HepG2 (cell line): ENCODE measurements at regions not wholly inside any gene's neighbourhood (a gene's known extent, or its start where the extent isn't known, plus 50 kb on each side); places are given as distances from the start of the nearest gene placed in this dataset.

Experiments used
- CEBPB ChIP-seq: IDR thresholded peaks from 2 replicates; pipeline ENCODE4 v1.6.1; 2011; ENCODE audit warnings: low read depth, low read length, improper control_type of control experiment, borderline replicate concordance
- KDM2A ChIP-seq: sonication (generic); formaldehyde crosslinking; IDR thresholded peaks from 2 replicates; pipeline ENCODE4 v1.4.0; 2020; ENCODE audit warnings: low read depth, missing genetic modification reagents, borderline replicate concordance
- POLR2A ChIP-seq, 2 experiments: IDR thresholded peaks; 2 replicates each; pipeline ENCODE4 v1.6.1; 2011; ENCODE audit warnings: low read depth in 2 of 2, low read length in 2 of 2, mild to moderate bottlenecking in 1 of 2, moderate library complexity in 1 of 2; ENCODE audit not compliant: insufficient read depth in 1 of 2
- RBAK ChIP-seq: sonication (generic); formaldehyde crosslinking; IDR thresholded peaks from 2 replicates; pipeline ENCODE4 v1.5.1; 2020; ENCODE audit warnings: mild to moderate bottlenecking, missing genetic modification reagents
- SIN3A ChIP-seq: IDR thresholded peaks from 2 replicates; pipeline ENCODE4 v1.6.1; 2011; ENCODE audit warnings: low read depth, mild to moderate bottlenecking, control low read depth, low read length, borderline replicate concordance
- TRIM24 ChIP-seq: sonication (generic); formaldehyde crosslinking; IDR thresholded peaks from 2 replicates; pipeline ENCODE4 v1.8.0; 2022; ENCODE audit warnings: mild to moderate bottlenecking, missing genetic modification reagents
- ZIK1 ChIP-seq: sonication (generic); formaldehyde crosslinking; IDR thresholded peaks from 2 replicates; pipeline ENCODE4 v1.5.0; 2020; ENCODE audit warnings: mild to moderate bottlenecking, low read depth, missing genetic modification reagents, borderline replicate concordance
- ZNF207 ChIP-seq: fragments of 450-650 bp; IDR thresholded peaks from 2 replicates; pipeline ENCODE4 v1.6.1; 2016; ENCODE audit warnings: antibody characterized with exemption, borderline replicate concordance

GRCh38 chr11:23923357-23923756, 573.5 kb upstream of the LUZP2 start:
- TF ChIP-seq RBAK (CRISPR knock-in tag) (no peak), SIN3A (no peak), TRIM24 (CRISPR knock-in tag) (no peak), CEBPB (no peak), POLR2A (IDR thresholded peaks at IDR 0.05; ENCODE audit: insufficient read depth in 1 of 2, low read depth in 2 of 2, low read length in 2 of 2) (no peak), KDM2A (CRISPR knock-in tag) (no peak), ZIK1 (CRISPR knock-in tag) (no peak), ZNF207 (no peak)
